ENCODE measurements at regions not wholly inside any gene's neighbourhood (a gene's known extent, or its start where the extent isn't known, plus 50 kb on each side); places are given as distances from the start of the nearest gene placed in this dataset.

DNA sequence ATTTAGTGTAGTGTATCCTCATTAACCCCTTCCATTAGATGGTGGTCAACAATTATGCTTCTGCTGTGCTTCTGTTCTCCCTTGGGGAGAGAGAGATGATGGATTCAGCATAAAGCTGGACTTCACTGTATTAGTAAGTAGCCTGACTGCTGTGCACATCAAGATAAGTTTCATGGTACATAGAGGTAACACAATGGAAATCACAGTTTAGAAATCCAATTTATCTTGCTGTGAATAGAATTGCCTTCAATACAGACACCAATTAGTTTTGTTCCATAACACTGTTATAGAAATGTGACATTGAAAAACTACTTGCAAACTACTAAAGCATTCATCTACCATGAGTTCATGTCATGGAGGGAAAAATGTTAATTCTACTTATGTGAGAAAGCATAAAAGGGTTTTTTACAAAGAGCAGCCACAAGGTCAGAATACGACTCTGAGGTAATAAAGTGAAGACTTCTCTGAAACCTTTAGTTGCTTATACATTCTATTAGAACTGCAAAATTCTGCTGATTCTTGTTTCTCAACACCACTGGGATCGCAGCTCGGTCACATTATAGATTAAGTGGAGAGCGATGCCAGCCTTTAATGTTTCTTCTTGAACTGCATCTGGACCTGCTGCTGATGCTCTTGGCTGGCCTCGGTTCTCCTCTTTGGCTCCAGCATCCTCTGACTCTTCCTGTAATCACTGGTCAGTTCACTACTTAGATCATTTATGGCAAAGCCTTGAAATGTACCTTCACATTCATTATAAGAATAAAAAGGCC is 190.8 kb downstream of the ATP23 start:
- FAIRE-seq, result no peak
- DNase-seq (ENCODE audit: low spot score), result no peak

DNA sequence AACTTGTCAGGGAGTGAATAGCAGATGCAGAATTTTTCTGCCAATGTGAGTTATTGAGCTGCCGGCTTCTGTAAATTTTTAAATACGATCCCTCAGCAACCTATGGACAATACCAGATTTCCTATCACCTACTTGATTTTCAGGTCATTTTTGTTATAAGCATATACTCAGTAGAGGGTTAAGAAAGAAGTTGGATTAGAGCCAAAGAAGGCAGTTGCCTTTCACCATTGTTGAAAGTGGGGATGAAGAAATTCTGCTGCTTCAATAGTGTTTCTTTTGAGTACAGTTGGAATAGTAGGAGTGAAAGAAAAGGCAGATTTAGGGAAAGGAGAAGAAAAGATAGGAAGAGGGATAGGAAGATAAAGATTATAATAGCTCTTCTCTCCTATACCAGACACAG is 197.1 kb downstream of the ATP23 start:
- DNase-seq (ENCODE audit: low spot score) (no peak), FAIRE-seq (no peak)

DNA sequence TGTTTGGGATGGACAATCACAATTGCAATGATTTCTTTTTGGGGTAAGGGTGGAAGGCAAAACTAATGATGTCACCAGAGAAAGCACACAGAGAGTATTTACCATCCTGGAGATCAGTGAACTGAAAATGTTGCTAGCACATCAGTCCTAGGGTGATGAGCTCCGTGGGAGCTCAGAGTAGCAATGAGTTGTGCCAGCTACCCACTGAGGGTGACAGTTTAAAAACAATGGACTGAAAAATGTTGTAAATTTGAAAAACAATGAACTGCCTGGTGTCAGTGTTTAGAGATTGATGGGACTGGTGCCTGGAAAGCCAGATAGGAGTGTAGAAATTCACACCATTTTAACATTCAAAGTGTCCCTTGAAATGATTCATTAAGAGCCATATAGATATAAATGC is 198.5 kb downstream of the ATP23 start:
- FAIRE-seq, result no peak
- DNase-seq (ENCODE audit: low spot score), result no peak

DNA sequence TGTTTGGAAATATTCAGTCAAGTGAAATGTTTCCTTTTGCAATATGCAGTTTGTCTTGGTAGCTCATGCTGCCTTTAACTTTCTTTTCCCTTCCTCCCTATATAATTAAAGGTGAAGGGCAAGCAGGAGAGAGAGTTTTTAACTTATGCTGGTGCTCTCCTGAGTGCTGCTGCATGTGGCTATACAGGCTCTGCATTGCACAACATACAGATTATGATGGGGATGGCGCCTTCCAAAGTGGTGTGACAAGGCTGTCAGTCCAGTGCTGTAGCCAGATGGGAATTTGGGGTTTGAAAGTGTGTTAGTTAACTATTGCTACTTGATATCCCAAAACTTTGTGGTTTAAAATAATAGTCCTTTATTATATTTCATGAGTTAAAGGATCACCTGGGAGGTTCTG is 199.0 kb downstream of the ATP23 start:
- FAIRE-seq (no peak), DNase-seq (ENCODE audit: low spot score) (no peak)

GRCh38 chr12:58142991-58143390 is 201.6 kb downstream of the ATP23 start:
- no peak for FAIRE-seq

GRCh38 chr12:58143498-58143995 is 202.2 kb downstream of the ATP23 start:
- FAIRE-seq (no peak), DNase-seq (ENCODE audit: low spot score) (no peak)

More at GRCh38 chr12:58142991-58143390, 201.6 kb downstream of the ATP23 start:
- DNase-seq (ENCODE audit: low spot score), result no peak

- peak; percentile 12 for DNase-seq (ENCODE audit: low spot score)
These were observed 207.0 kb downstream of the ATP23 start for GRCh38 chr12:58148405-58148804.

GRCh38 chr12:58148976-58149375 is 207.6 kb downstream of the ATP23 start:
- no peak for FAIRE-seq

More at GRCh38 chr12:58148405-58148804, 207.0 kb downstream of the ATP23 start:
- FAIRE-seq, result no peak

GRCh38 chr12:58154359-58154758 is 213.0 kb downstream of the ATP23 start:
- FAIRE-seq, result no peak
- DNase-seq (ENCODE audit: low spot score), result no peak

More at GRCh38 chr12:58148976-58149375, 207.6 kb downstream of the ATP23 start:
- DNase-seq (ENCODE audit: low spot score), result no peak

DNA sequence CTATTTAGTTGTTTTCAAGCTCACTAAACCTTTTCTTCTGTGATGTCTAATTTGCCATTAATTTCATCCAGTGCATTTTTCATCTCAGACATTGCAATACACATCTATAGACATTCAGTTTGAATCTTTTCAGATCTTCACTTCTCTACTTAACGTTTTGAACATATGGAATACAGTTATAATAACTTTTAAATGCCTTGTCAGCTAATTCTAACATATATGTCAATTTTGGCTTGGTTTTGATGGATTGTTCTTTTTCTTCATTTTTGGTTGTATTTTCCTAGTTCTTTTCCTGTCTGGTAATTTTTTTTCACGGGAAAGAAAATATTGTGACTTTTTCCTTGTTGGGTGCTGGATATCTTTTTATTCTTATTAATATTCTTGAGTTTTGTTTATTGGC is 215.3 kb downstream of the ATP23 start:
- DNase-seq (ENCODE audit: low spot score) (no peak), FAIRE-seq (no peak)

DNA sequence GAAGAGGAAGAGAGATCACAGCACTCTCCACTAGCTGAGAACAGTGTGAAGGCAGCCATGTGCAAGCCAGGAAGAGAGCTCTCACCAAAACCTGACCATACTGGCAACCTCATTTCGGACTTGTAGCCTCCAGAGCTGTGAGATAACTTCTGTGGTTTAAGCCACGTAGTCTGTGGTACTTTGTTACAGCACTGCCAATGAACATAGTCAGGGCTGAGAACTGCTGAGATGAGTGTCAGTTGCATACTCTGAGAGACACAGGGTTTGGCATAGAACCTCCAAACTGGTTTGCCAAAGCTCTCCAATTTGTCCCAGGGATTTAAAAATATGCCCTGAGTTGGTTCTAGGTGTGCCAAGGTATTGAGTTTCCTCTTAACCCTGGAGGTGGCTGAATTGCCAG is 218.6 kb downstream of the ATP23 start:
- FAIRE-seq (no peak), DNase-seq (ENCODE audit: low spot score) (no peak)

GRCh38 chr12:58161773-58162172 is 220.4 kb downstream of the ATP23 start:
- DNase-seq (ENCODE audit: low spot score) (no peak), FAIRE-seq (no peak)

GRCh38 chr12:58163021-58163420 is 221.7 kb downstream of the ATP23 start:
- DNase-seq (ENCODE audit: low spot score) (no peak), FAIRE-seq (no peak)

DNA sequence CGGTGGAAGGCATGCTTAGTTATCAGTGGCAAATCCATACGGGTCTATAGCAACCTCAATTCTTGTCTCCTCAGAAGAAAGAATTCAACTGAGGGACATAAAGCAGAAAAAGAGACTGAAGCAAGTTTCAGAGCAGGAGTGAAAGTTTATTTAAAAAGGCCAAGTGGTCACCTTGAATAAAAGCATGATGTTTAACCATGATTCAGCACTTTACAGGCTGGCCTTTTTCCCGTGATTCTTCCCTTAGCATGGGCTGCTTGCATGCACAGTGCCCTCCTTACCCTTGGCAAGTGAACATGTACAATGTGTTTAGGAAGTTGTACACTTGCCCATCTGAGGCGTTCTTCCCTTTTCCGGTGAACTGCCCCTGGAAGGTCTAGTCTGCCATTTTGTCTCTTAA is 225.3 kb downstream of the ATP23 start:
- DNase-seq (ENCODE audit: low spot score) (no peak), FAIRE-seq (no peak)

DNA sequence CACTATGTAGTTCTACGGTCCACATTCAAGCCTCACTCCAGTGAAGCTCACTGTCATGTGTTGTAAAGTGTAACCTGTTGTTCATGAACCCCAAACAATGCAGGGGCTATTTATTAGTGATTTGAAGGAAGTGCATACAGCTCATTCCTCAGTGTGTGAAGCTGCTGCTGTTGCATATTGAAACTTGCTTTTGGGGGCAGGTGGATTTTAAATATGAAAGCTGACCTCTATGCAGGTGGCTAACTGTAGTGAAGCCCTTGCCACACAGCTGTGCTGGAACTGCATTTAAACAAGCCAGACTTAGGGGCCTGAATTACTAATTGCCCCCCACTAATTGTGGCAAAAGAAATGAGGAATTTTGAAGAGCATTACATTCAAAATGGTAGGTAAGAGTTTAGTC is 226.3 kb downstream of the ATP23 start:
- FAIRE-seq (no peak), DNase-seq (ENCODE audit: low spot score) (no peak)

- DNase-seq (ENCODE audit: low spot score), result no peak
- no peak for FAIRE-seq
These were observed 228.5 kb downstream of the ATP23 start for GRCh38 chr12:58169826-58170225.

- FAIRE-seq, result no peak
These were observed 230.5 kb downstream of the ATP23 start for GRCh38 chr12:58171914-58172313.

DNA sequence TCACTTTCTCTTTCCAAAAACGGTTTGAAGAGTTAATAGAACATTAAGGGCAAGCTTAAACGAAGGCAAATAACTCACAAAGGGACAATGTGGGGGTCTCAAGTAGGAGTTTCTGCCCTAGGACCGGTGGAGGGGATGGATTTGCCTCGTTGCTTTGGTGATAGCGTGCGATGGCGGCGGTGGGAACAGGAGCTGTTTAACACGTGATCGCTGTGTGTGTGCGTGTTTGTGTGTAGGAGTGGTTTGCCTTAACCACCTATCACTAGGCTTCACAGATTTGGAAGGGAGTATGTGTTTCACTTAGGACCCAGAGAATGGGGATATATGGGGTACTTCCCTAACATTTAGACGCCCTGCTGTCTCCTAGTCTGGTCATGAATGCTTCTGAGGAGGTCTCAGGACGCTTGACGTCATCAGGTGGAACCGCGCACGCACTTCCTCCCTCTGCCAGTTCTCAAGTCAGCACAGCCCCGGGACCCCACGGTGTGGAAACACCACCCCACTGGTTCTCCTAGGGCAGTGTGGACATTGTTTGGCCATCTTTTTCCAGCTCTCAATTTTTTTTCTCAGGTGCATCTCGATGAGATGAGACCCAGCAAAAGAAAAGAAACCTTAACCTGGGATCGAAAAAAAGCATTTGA is 231.2 kb downstream of the ATP23 start:
- FAIRE-seq (peak; percentile 5), DNase-seq (ENCODE audit: low spot score) (no peak)

More at GRCh38 chr12:58171914-58172313, 230.5 kb downstream of the ATP23 start:
- DNase-seq (ENCODE audit: low spot score), result no peak

DNA sequence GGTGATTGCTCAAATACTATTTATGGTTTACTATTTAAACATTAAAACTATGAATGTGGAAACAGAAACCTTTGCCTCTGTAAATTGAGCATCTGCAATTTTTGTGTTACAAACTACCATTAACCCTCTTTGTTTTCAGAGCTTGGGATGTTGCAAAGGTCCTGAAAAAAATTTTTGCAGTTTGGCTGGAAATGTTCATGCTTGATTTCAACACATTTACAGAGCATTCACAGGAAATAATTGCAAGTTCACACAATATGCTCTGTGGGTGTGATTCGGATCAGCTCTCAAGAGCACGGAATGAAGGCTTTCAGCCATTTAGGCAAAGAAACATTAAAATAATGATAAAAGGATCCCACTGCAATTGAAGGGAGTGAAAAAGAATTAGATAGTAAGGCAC is 232.9 kb downstream of the ATP23 start:
- DNase-seq (ENCODE audit: low spot score) (no peak), FAIRE-seq (no peak)

- DNase-seq (ENCODE audit: low spot score), result peak; percentile 44
These were observed 235.0 kb downstream of the ATP23 start for GRCh38 chr12:58176296-58176869.

DNA sequence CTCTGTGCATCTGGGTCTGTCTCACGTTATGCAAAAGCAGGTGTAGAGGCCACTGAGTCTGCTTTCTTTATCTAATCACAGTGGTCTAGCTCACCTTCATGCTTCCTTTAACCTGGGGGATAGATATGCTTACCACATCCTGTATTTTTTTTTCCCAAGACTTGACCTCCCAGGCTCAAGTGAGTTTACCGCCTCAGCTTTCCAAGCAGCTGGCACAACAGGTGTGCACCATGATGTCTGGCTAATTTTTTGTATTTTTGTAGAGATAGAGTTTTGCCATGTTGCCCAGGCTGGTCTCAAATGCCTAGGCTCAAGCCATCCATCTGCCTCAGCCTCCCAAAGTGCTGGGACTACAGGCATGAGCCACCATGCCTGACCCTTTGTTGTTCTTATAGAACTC is 236.0 kb downstream of the ATP23 start:
- FAIRE-seq (no peak), DNase-seq (ENCODE audit: low spot score) (no peak)

More at GRCh38 chr12:58176296-58176869, 235.0 kb downstream of the ATP23 start:
- no peak for FAIRE-seq

GRCh38 chr12:58184212-58184611 is 242.8 kb downstream of the ATP23 start:
- FAIRE-seq (no peak), DNase-seq (ENCODE audit: low spot score) (no peak)
